Loucy (cell line): ENCODE measurements at regions not wholly inside any gene's neighbourhood (a gene's known extent, or its start where the extent isn't known, plus 50 kb on each side); places are given as distances from the start of the nearest gene placed in this dataset.

Experiments
- H2AFZ ChIP-seq: fragments of 200-600 bp; sonication (generic); 2 replicates; pipeline ENCODE4 v1.6.0; 2016; ENCODE audit warnings: antibody characterized with exemption, mild to moderate bottlenecking, low read length, moderate library complexity
- H3F3A ChIP-seq: fragments of 200-600 bp; 2 replicates; pipeline ENCODE4 v1.6.0; 2016; ENCODE audit warnings: antibody characterized with exemption, low read depth, mild to moderate bottlenecking
- H3K27me3 ChIP-seq: fragments of 200-600 bp; sonication (generic); 2 replicates; pipeline ENCODE4 v1.6.1; 2014; ENCODE audit warnings: low read length, mild to moderate bottlenecking; ENCODE audit not compliant: insufficient read depth, poor library complexity, severe bottlenecking
- H3K36me3 ChIP-seq: fragments of 200-600 bp; sonication (generic); 2 replicates; pipeline ENCODE4 v1.6.1; 2016; ENCODE audit warnings: low read length; ENCODE audit not compliant: insufficient read depth
- H3K4me1 ChIP-seq: fragments of 200-600 bp; sonication (generic); 2 replicates; pipeline ENCODE4 v1.5.1; 2014; ENCODE audit warnings: low read length, mild to moderate bottlenecking; ENCODE audit not compliant: insufficient read depth, poor library complexity, severe bottlenecking
- H3K4me2 ChIP-seq: fragments of 200-600 bp; sonication (generic); 2 replicates; pipeline ENCODE4 v1.6.0; 2014; ENCODE audit warnings: antibody characterized with exemption, low read length, low read depth, mild to moderate bottlenecking; ENCODE audit not compliant: poor library complexity, severe bottlenecking
- H3K4me3 ChIP-seq: fragments of 200-600 bp; sonication (generic); 2 replicates; pipeline ENCODE4 v1.5.1; 2014; ENCODE audit warnings: low read length, mild to moderate bottlenecking, mixed read lengths; ENCODE audit not compliant: poor library complexity, severe bottlenecking
- H3K79me2 ChIP-seq: fragments of 200-600 bp; sonication (generic); 2 replicates; pipeline ENCODE4 v1.6.1; 2014; ENCODE audit warnings: low read length; ENCODE audit not compliant: insufficient read depth
- H3K9ac ChIP-seq: fragments of 200-600 bp; sonication (generic); 2 replicates; pipeline ENCODE4 v1.6.0; 2014; ENCODE audit warnings: mild to moderate bottlenecking, low read depth, low read length, moderate library complexity; ENCODE audit not compliant: poor library complexity, severe bottlenecking
- H3K9me2 ChIP-seq: fragments of 200-600 bp; sonication (generic); replicated peaks from 2 replicates; pipeline ENCODE4 v1.6.1; 2016; ENCODE audit warnings: low read depth, low read length, mixed read lengths
- H3K9me3 ChIP-seq: fragments of 200-600 bp; sonication (generic); 2 replicates; pipeline ENCODE4 v1.6.1; 2014; ENCODE audit warnings: mild to moderate bottlenecking, antibody characterized with exemption, low read length, low read depth; ENCODE audit not compliant: insufficient read depth
- H4K20me1 ChIP-seq: fragments of 200-600 bp; sonication (generic); 2 replicates; pipeline ENCODE4 v1.6.0; 2014; ENCODE audit warnings: antibody characterized with exemption, low read length, mild to moderate bottlenecking; ENCODE audit not compliant: insufficient read depth, poor library complexity, severe bottlenecking
- EZH2phosphoT487 ChIP-seq: fragments of 200-600 bp; IDR thresholded peaks from 2 replicates; pipeline ENCODE4 v1.6.1; 2018; ENCODE audit warnings: antibody characterized with exemption, mild to moderate bottlenecking, moderate library complexity, borderline replicate concordance
- TF ChIP-seq, protein P1 (sequence below): fragments of 200-600 bp; sonication (generic); conservative IDR thresholded peaks from 2 replicates; pipeline ENCODE4 v1.5.1; 2014; ENCODE audit warnings: mild to moderate bottlenecking, antibody characterized with exemption, low read length

DNA sequence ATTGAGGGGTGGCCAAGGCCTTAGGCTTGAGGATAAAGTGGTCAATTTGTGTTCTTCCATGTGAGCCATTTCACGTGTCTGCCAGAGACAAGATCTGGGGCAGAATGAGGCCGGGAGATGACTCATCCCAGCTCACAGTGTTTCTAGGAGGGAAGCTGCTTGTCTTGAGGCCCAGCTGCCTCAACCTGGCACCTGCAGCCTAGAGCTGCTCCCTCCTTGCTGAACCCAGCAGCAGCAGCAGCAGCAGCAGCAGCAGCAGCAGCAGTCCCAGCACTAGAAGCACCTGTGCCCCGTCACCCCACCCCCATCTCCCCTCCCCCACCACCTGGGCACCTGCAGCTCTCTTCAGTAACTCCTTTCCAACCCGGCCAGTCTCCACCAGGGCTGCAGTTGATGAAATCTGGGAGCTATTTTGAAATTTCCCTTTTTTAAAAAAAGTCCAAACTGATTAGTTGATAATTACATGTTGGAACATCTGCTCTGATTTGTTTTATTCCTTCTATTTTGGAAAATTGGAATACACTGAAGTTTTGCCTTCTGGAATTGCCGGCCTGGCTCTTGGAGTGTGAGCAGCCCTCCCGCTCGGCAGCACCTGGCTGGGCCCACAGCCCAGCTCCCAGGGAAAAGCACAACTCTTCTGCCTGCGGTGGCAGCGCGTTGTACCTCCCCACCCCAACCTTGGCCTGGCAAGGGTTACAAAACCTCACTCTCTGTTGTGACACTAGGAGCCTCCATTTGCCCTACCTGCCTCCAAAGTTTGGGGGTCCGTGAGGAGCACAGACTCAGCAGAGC lies 143.5 kb downstream of the NXPE2 start:
- H3K27me3 ChIP-seq = no peaks in the 10 kb centered on the region
- H2AFZ ChIP-seq = no peak overlapping the region
- no peaks in the 10 kb centered on the region for H4K20me1 ChIP-seq
- peaks cover 7% of the 10 kb centered on the region for H3K4me1 ChIP-seq
- H3K4me2 ChIP-seq = no peak overlapping the region
- no peak for TF ChIP-seq EZH2phosphoT487
- TF ChIP-seq, protein P1, sequence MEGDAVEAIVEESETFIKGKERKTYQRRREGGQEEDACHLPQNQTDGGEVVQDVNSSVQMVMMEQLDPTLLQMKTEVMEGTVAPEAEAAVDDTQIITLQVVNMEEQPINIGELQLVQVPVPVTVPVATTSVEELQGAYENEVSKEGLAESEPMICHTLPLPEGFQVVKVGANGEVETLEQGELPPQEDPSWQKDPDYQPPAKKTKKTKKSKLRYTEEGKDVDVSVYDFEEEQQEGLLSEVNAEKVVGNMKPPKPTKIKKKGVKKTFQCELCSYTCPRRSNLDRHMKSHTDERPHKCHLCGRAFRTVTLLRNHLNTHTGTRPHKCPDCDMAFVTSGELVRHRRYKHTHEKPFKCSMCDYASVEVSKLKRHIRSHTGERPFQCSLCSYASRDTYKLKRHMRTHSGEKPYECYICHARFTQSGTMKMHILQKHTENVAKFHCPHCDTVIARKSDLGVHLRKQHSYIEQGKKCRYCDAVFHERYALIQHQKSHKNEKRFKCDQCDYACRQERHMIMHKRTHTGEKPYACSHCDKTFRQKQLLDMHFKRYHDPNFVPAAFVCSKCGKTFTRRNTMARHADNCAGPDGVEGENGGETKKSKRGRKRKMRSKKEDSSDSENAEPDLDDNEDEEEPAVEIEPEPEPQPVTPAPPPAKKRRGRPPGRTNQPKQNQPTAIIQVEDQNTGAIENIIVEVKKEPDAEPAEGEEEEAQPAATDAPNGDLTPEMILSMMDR = no peak
- no peaks in the 10 kb centered on the region for H3K9me2 ChIP-seq
- no peaks in the 10 kb centered on the region for H3K79me2 ChIP-seq
- no peak overlapping the region for H3K9ac ChIP-seq
- H3K9me3 ChIP-seq = no peaks in the 10 kb centered on the region
- no peak overlapping the region for H3K4me3 ChIP-seq
- H3K36me3 ChIP-seq = no peaks in the 10 kb centered on the region
- H3F3A ChIP-seq = no peaks in the 10 kb centered on the region

DNA sequence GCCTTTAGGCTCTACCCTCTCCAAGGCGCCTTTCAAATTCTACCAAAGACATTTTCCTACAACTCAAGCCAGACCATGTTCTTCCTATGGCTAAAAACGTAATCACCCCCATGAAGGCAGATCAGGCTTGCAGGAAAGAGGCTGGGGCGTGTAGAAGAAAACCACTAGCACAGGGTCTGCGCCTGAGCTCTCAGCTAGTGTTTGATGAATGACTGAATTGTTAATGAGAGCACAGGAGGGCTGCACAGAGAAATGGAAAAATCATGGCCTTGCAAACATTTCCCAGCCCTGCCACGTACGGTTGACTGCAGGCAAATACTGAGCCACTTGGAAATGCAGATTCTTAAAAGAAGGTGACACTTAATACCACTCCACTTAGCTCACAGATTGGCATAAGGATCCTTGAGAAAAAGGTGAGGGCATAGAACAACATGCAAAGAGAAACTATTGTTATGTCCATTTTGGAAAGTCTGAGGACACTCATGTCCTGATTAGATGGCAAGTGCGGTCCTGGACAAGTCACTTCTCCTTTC lies 148.6 kb downstream of the NXPE2 start:
- no peaks in the 10 kb centered on the region for H3K9me2 ChIP-seq
- no peaks in the 10 kb centered on the region for H3F3A ChIP-seq
- H3K27me3 ChIP-seq = no peaks in the 10 kb centered on the region
- H3K9ac ChIP-seq = no peak overlapping the region
- no peaks in the 10 kb centered on the region for H3K36me3 ChIP-seq
- H3K4me1 ChIP-seq = no peaks in the 10 kb centered on the region
- H3K9me3 ChIP-seq = no peaks in the 10 kb centered on the region
- H4K20me1 ChIP-seq = no peaks in the 10 kb centered on the region
- H3K79me2 ChIP-seq = no peaks in the 10 kb centered on the region
- H3K4me2 ChIP-seq = no peak overlapping the region
- TF ChIP-seq, protein P1 = no peak
- TF ChIP-seq EZH2phosphoT487 = no peak
- no peak overlapping the region for H2AFZ ChIP-seq
- H3K4me3 ChIP-seq = no peak overlapping the region

- no peak overlapping the region for H3K4me3 ChIP-seq
- no peak overlapping the region for H3K4me2 ChIP-seq
- no peaks in the 10 kb centered on the region for H4K20me1 ChIP-seq
- no peaks in the 10 kb centered on the region for H3K9me3 ChIP-seq
- H3K27me3 ChIP-seq = no peaks in the 10 kb centered on the region
- H3K79me2 ChIP-seq = no peaks in the 10 kb centered on the region
- H3K9ac ChIP-seq = no peak overlapping the region
- no peaks in the 10 kb centered on the region for H3F3A ChIP-seq
- H3K9me2 ChIP-seq = no peaks in the 10 kb centered on the region
- H2AFZ ChIP-seq = no peak overlapping the region
- no peaks in the 10 kb centered on the region for H3K4me1 ChIP-seq
- no peaks in the 10 kb centered on the region for H3K36me3 ChIP-seq
- no peak for TF ChIP-seq EZH2phosphoT487
- TF ChIP-seq, protein P1 = no peak
Measured at GRCh38 chr11:114827736-114828135, 149.4 kb downstream of the NXPE2 start.
